ENCODE measurements at regions not wholly inside any gene's neighbourhood (a gene's known extent, or its start where the extent isn't known, plus 50 kb on each side); places are given as distances from the start of the nearest gene placed in this dataset.

DNA sequence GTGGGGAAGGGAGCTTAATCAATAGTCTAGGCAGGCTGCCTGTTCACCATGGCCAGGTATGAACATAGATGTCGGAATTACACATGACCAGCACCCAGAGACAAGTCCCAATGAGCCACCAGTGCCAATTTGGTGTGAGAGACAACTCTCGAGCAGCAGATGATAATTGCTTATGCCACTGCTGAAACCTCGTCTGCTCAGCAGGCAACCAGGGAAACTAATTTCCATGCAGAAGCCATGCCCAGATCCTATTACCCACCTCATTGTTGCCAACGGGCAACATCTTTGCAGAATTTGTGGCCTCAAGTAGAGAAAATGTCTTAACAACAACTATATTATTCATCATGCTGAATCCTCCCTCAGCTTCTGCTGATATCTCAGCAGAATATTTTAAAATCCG, 84.9 kb downstream of the CGGBP1 start:
- no peaks in the 10 kb centered on the region for H3K27me3 ChIP-seq (ENCODE audit: control insufficient read depth, insufficient read depth, low read length)
- H3K4me2 ChIP-seq (ENCODE audit: low read depth, low read length) = no peak overlapping the region
- POLR2A ChIA-PET (ENCODE audit: unreplicated experiment) = no interaction called here
- H2BK20ac ChIP-seq (ENCODE audit: low read depth, low read length) = no peak overlapping the region
- no peak for TF ChIP-seq RAD21 (IDR thresholded peaks at IDR 0.05; ENCODE audit: low read length)
- TF ChIP-seq RCOR1 (IDR thresholded peaks at IDR 0.05; ENCODE audit: insufficient replicate concordance, low read length) = no peak
- no peak for TF ChIP-seq BHLHE40 (IDR thresholded peaks at IDR 0.05; ENCODE audit: low read depth, low read length)
- TF ChIP-seq CHD1 (IDR thresholded peaks at IDR 0.05; ENCODE audit: low read depth, low read length) = no peak
- TF ChIP-seq MXI1 (IDR thresholded peaks at IDR 0.05; ENCODE audit: borderline replicate concordance, low read depth, low read length) = no peak
- TF ChIP-seq NFE2L2 (IDR thresholded peaks at IDR 0.05; ENCODE audit: low read depth, low read length) = no peak
- TF ChIP-seq POLR2A (IDR thresholded peaks at IDR 0.05; ENCODE audit: low read depth, low read length) = no peak
- TF ChIP-seq RFX5 (IDR thresholded peaks at IDR 0.05; ENCODE audit: low read depth, low read length) = no peak
- TF ChIP-seq MAZ (IDR thresholded peaks at IDR 0.05; ENCODE audit: borderline replicate concordance, low read depth, low read length) = no peak
- no peak for TF ChIP-seq CEBPB (IDR thresholded peaks at IDR 0.05; ENCODE audit: low read depth, low read length)
- TF ChIP-seq, protein P1, sequence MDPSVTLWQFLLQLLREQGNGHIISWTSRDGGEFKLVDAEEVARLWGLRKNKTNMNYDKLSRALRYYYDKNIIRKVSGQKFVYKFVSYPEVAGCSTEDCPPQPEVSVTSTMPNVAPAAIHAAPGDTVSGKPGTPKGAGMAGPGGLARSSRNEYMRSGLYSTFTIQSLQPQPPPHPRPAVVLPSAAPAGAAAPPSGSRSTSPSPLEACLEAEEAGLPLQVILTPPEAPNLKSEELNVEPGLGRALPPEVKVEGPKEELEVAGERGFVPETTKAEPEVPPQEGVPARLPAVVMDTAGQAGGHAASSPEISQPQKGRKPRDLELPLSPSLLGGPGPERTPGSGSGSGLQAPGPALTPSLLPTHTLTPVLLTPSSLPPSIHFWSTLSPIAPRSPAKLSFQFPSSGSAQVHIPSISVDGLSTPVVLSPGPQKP (IDR thresholded peaks at IDR 0.05; ENCODE audit: borderline replicate concordance, low read depth, low read length) = no peak
- TF ChIP-seq, protein P2, sequence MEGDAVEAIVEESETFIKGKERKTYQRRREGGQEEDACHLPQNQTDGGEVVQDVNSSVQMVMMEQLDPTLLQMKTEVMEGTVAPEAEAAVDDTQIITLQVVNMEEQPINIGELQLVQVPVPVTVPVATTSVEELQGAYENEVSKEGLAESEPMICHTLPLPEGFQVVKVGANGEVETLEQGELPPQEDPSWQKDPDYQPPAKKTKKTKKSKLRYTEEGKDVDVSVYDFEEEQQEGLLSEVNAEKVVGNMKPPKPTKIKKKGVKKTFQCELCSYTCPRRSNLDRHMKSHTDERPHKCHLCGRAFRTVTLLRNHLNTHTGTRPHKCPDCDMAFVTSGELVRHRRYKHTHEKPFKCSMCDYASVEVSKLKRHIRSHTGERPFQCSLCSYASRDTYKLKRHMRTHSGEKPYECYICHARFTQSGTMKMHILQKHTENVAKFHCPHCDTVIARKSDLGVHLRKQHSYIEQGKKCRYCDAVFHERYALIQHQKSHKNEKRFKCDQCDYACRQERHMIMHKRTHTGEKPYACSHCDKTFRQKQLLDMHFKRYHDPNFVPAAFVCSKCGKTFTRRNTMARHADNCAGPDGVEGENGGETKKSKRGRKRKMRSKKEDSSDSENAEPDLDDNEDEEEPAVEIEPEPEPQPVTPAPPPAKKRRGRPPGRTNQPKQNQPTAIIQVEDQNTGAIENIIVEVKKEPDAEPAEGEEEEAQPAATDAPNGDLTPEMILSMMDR (conservative IDR thresholded peaks at IDR 0.05; ENCODE audit: low read depth, low read length) = no peak
- TF ChIP-seq SMC3 (IDR thresholded peaks at IDR 0.05; ENCODE audit: low read depth, low read length) = no peak
- no peak for TF ChIP-seq MAFK (IDR thresholded peaks at IDR 0.05; ENCODE audit: low read depth, low read length)
- no peak for TF ChIP-seq FOS (IDR thresholded peaks at IDR 0.05; ENCODE audit: low read depth, low read length)
- H2BK15ac ChIP-seq (ENCODE audit: low read depth, low read length) = no peak overlapping the region
- H3K4me3 ChIP-seq (ENCODE audit: insufficient read depth, low read depth, low read length) = no peak overlapping the region
- no peaks in the 10 kb centered on the region for H3K79me1 ChIP-seq (ENCODE audit: low read depth in 1 of 2, low read length in 2 of 2)
- WGBS, 2 experiments (ENCODE audit: extremely low coverage in 2 of 2, insufficient read length in 1 of 2) = 41% methylated on average over 4 of the region's 5 CpGs; no CpG with 5 or more reads in 1 of the 2 experiments
- no peak overlapping the region for H2BK120ac ChIP-seq (ENCODE audit: low read depth, low read length)
- no peak overlapping the region for H2AK9ac ChIP-seq (replicated peaks; ENCODE audit: low read depth, low read length, poor library complexity)
- H3K23ac ChIP-seq (ENCODE audit: low read depth, low read length) = no peak overlapping the region
- no peaks in the 10 kb centered on the region for H3K4me1 ChIP-seq (ENCODE audit: control insufficient read depth, insufficient read depth, low read length)
- intact Hi-C loops (cut with micrococcal nuclease) = no loop called here
- CTCF ChIA-PET = no interaction called here
- no peak overlapping the region for H3K9ac ChIP-seq (ENCODE audit: low read depth, low read length)
- ATAC-seq (ENCODE audit: low read depth) (no peak), DNase-seq (no peak)
- no TSS peak for BruUV-seq (replicated peaks)
- H4K20me1 ChIP-seq (ENCODE audit: insufficient read depth, low read length) = no peaks in the 10 kb centered on the region
- dilution Hi-C loops (cut with HindIII; ENCODE audit: low sequenced_read_pairs, unreplicated experiment) = no loop called here
- H2AK5ac ChIP-seq (ENCODE audit: low read depth, low read length) = no peak overlapping the region
- H4K5ac ChIP-seq (ENCODE audit: low read depth, low read length) = no peak overlapping the region
- H4K8ac ChIP-seq (ENCODE audit: low read depth in 2 of 2, low read length in 2 of 2) = no peak overlapping the region
- H3K14ac ChIP-seq (replicated peaks; ENCODE audit: low read depth, low read length) = no peak overlapping the region
- H3K4ac ChIP-seq (ENCODE audit: low read depth, low read length) = no peak overlapping the region
- no peak overlapping the region for H2BK5ac ChIP-seq (ENCODE audit: low read depth, low read length, poor library complexity, severe bottlenecking)
- in situ Hi-C loops (cut with MboI; ENCODE audit: low sequenced_read_pairs) = loop anchor here (25.0 kb wide), 1 partner anchor 1237 kb away; no protein-coding TSS in a partner anchor
- H2AFZ ChIP-seq (replicated peaks; ENCODE audit: low read length, poor library complexity) = no peak overlapping the region
- H3K36me3 ChIP-seq (ENCODE audit: control insufficient read depth, insufficient read depth, low read length) = no peaks in the 10 kb centered on the region
- no peaks in the 10 kb centered on the region for H3K9me3 ChIP-seq (ENCODE audit: control insufficient read depth, insufficient read depth, low read length)
- no peak overlapping the region for H4K91ac ChIP-seq (ENCODE audit: insufficient read depth, low read depth, low read length)
- H3K56ac ChIP-seq (ENCODE audit: extremely low read depth, insufficient read depth, low read length) = no peak overlapping the region
- no peak overlapping the region for H3K18ac ChIP-seq (ENCODE audit: low read depth, low read length)
- no peaks in the 10 kb centered on the region for H3K9me1 ChIP-seq (ENCODE audit: insufficient read depth, low read length)
- H3K27ac ChIP-seq (ENCODE audit: insufficient read depth, low read length) = no peak overlapping the region

Measured in IMR-90 (cell line).